ENCODE measurements at regions not wholly inside any gene's neighbourhood (a gene's known extent, or its start where the extent isn't known, plus 50 kb on each side); places are given as distances from the start of the nearest gene placed in this dataset.
A peak's percentile ranks its signal among the peaks of the same experiment; 100 is the strongest.

GRCh38 chr17:13943909-13944308 lies 125.4 kb upstream of the COX10 start:
- H3K4me1 Mint-ChIP-seq (ENCODE audit: low read depth): peaks cover 10% of the 10 kb centered on the region
- no peak for TF ChIP-seq CTCF (IDR thresholded peaks at IDR 0.05; ENCODE audit: unreplicated experiment)
- H3K27me3 Mint-ChIP-seq: peaks cover 8% of the 10 kb centered on the region
- H3K4me3 Mint-ChIP-seq (ENCODE audit: low read depth): no peak overlapping the region
- H3K9me3 Mint-ChIP-seq (ENCODE audit: low read depth): peaks cover 28% of the 10 kb centered on the region
- H3K36me3 Mint-ChIP-seq (ENCODE audit: insufficient read depth): peaks cover 12% of the 10 kb centered on the region
- no peak overlapping the region for H3K27ac Mint-ChIP-seq
- no peak for DNase-seq (ENCODE audit: low spot score, unreplicated experiment)

- no peak for TF ChIP-seq CTCF (IDR thresholded peaks at IDR 0.05; ENCODE audit: unreplicated experiment)
- H3K27me3 Mint-ChIP-seq: peaks cover 28% of the 10 kb centered on the region
Observed at GRCh38 chr17:13947499-13947898, 121.8 kb upstream of the COX10 start.

GRCh38 chr17:13952009-13952750 lies 117.1 kb upstream of the COX10 start:
- TF ChIP-seq CTCF (IDR thresholded peaks at IDR 0.05; ENCODE audit: unreplicated experiment): no peak
- Mint-ChIP-seq H3K4me1 (ENCODE audit: low read depth) (peaks cover 26% of the 10 kb centered on the region), H3K4me3 (ENCODE audit: low read depth) (no peak overlapping the region), H3K27ac (peak overlapping the region; percentile 92), H3K36me3 (ENCODE audit: insufficient read depth) (peaks cover 12% of the 10 kb centered on the region), H3K27me3 (peaks cover 28% of the 10 kb centered on the region), H3K9me3 (ENCODE audit: low read depth) (peaks cover 19% of the 10 kb centered on the region)
- DNase-seq (ENCODE audit: low spot score, unreplicated experiment): peak; percentile 14

More at GRCh38 chr17:13947499-13947898, 121.8 kb upstream of the COX10 start:
- Mint-ChIP-seq H3K9me3 (ENCODE audit: low read depth) (peaks cover 8% of the 10 kb centered on the region), H3K4me1 (ENCODE audit: low read depth) (peaks cover 22% of the 10 kb centered on the region), H3K36me3 (ENCODE audit: insufficient read depth) (peaks cover 1% of the 10 kb centered on the region), H3K27ac (no peak overlapping the region), H3K4me3 (ENCODE audit: low read depth) (no peak overlapping the region)
- no peak for DNase-seq (ENCODE audit: low spot score, unreplicated experiment)

- H3K27me3 Mint-ChIP-seq: peaks cover 22% of the 10 kb centered on the region
Observed at GRCh38 chr17:13953841-13954240, 115.5 kb upstream of the COX10 start.

GRCh38 chr17:13957636-13958035 lies 111.7 kb upstream of the COX10 start:
- no peak for DNase-seq (ENCODE audit: low spot score, unreplicated experiment)
- H3K36me3 Mint-ChIP-seq (ENCODE audit: insufficient read depth): peaks cover 13% of the 10 kb centered on the region
- no peak overlapping the region for H3K4me3 Mint-ChIP-seq (ENCODE audit: low read depth)
- peaks cover 16% of the 10 kb centered on the region for H3K9me3 Mint-ChIP-seq (ENCODE audit: low read depth)
- peaks cover 22% of the 10 kb centered on the region for H3K4me1 Mint-ChIP-seq (ENCODE audit: low read depth)
- no peak for TF ChIP-seq CTCF (IDR thresholded peaks at IDR 0.05; ENCODE audit: unreplicated experiment)
- H3K27me3 Mint-ChIP-seq: peaks cover 3% of the 10 kb centered on the region
- no peak overlapping the region for H3K27ac Mint-ChIP-seq

More at GRCh38 chr17:13953841-13954240, 115.5 kb upstream of the COX10 start:
- H3K9me3 Mint-ChIP-seq (ENCODE audit: low read depth): peaks cover 14% of the 10 kb centered on the region
- no peak overlapping the region for H3K27ac Mint-ChIP-seq
- no peak for DNase-seq (ENCODE audit: low spot score, unreplicated experiment)
- H3K36me3 Mint-ChIP-seq (ENCODE audit: insufficient read depth): peaks cover 13% of the 10 kb centered on the region
- TF ChIP-seq CTCF (IDR thresholded peaks at IDR 0.05; ENCODE audit: unreplicated experiment): no peak
- H3K4me3 Mint-ChIP-seq (ENCODE audit: low read depth): no peak overlapping the region
- H3K4me1 Mint-ChIP-seq (ENCODE audit: low read depth): peaks cover 32% of the 10 kb centered on the region
